ENCODE measurements at regions not wholly inside any gene's neighbourhood (a gene's known extent, or its start where the extent isn't known, plus 50 kb on each side); places are given as distances from the start of the nearest gene placed in this dataset.
A peak's percentile ranks its signal among the peaks of the same experiment; 100 is the strongest.

- intact Hi-C loops (cut with DNase I; ENCODE audit: low total_unique reads), result no loop called here
- WGBS, 5 donors, result 78 to 86% (median 84%) methylated on average over 9 to 12 of the region's 12 CpGs
- DNase-seq, result no peak
Measured at GRCh38 chr16:86085161-86085611, 186.2 kb downstream of the IRF8 start.

DNA sequence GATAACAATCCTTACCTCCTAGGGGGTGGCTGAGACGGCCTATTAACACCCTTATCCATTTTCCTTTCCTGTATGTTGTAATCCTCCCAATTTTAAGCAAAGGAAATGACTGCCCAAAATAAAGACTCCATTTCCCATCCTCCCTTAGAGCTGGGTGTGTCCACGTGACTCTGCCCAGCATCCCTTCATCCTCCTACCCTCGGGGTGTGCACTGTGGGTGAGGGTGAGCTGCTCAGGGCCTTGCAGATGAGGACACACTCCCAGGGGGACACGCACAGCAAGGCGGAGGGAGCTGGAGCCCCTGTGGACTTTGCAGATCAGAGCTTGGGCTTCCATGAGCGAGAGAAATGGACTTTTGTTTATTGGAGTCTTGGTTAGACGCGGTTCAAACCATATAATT, 186.8 kb downstream of the IRF8 start:
- Histone ChIP-seq H3K36me3 (no peaks in the 10 kb centered on the region), H3K27ac (no peak overlapping the region), H3K4me3 (no peak overlapping the region), H3K4me1 (peaks cover 0 to 7% (median 0%) of the 10 kb centered on the region in 4 donors), H3K27me3 (peaks cover 0 to 9% (median 0%) of the 10 kb centered on the region in 3 donors), H3K9me3 (no peaks in the 10 kb centered on the region)
- WGBS, 5 donors, result 76 to 81% (median 79%) methylated on average over 8 of the region's 8 CpGs
- TF ChIP-seq, protein P1, sequence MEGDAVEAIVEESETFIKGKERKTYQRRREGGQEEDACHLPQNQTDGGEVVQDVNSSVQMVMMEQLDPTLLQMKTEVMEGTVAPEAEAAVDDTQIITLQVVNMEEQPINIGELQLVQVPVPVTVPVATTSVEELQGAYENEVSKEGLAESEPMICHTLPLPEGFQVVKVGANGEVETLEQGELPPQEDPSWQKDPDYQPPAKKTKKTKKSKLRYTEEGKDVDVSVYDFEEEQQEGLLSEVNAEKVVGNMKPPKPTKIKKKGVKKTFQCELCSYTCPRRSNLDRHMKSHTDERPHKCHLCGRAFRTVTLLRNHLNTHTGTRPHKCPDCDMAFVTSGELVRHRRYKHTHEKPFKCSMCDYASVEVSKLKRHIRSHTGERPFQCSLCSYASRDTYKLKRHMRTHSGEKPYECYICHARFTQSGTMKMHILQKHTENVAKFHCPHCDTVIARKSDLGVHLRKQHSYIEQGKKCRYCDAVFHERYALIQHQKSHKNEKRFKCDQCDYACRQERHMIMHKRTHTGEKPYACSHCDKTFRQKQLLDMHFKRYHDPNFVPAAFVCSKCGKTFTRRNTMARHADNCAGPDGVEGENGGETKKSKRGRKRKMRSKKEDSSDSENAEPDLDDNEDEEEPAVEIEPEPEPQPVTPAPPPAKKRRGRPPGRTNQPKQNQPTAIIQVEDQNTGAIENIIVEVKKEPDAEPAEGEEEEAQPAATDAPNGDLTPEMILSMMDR (IDR thresholded peaks at IDR 0.05), result no peak
- intact Hi-C loops (cut with DNase I; ENCODE audit: low total_unique reads), result no loop called here
- no peak for DNase-seq

More at GRCh38 chr16:86085161-86085611, 186.2 kb downstream of the IRF8 start:
- TF ChIP-seq, protein P1 (IDR thresholded peaks at IDR 0.05), result no peak
- TF ChIP-seq POLR2AphosphoS5 (IDR thresholded peaks at IDR 0.05) (no peak), EP300 (IDR thresholded peaks at IDR 0.05) (no peak), POLR2A (IDR thresholded peaks at IDR 0.05) (no peak)
- no peak overlapping the region for H3K4me3 ChIP-seq
- H3K27me3 ChIP-seq, result peaks cover 0 to 9% (median 4%) of the 10 kb centered on the region in 3 donors
- peaks cover 0 to 7% (median 0%) of the 10 kb centered on the region in 4 donors for H3K4me1 ChIP-seq
- H3K36me3 ChIP-seq, result no peaks in the 10 kb centered on the region
- H3K27ac ChIP-seq, result no peak overlapping the region
- H3K9me3 ChIP-seq, result no peaks in the 10 kb centered on the region

DNA sequence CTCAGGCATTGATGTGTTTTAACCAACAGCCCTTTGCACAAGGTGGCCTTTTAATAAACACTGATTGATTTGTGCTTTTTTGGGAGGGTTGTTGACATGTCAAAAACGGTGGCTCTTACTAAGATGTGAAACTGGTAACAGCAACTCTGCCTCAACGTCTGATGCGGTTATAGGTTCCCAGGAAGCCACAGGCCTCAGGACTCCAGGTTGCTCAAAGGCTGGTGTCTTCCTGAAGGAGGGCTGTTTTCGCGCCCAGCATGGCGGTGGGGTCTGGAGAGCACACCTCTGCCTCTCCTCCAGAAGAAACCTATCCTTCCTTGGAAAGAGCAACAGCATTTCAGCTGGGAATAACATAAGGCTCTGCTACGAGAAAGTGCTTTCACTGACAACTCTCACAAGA, 187.5 kb downstream of the IRF8 start:
- Histone ChIP-seq H3K27me3 (peaks cover 0 to 9% (median 0%) of the 10 kb centered on the region in 3 donors), H3K9me3 (no peaks in the 10 kb centered on the region), H3K36me3 (no peaks in the 10 kb centered on the region), H3K4me3 (no peak overlapping the region), H3K4me1 (peaks cover 0 to 7% (median 0%) of the 10 kb centered on the region in 4 donors), H3K27ac (no peak overlapping the region)
- TF ChIP-seq, protein P1 (IDR thresholded peaks at IDR 0.05), result no peak
- TF ChIP-seq POLR2AphosphoS5 (IDR thresholded peaks at IDR 0.05), result no peak
- no peak for TF ChIP-seq EP300 (IDR thresholded peaks at IDR 0.05)
- TF ChIP-seq POLR2A (IDR thresholded peaks at IDR 0.05), result no peak
- WGBS, 5 donors, result 82 to 89% (median 84%) methylated on average over 7 of the region's 7 CpGs
- intact Hi-C loops (cut with DNase I; ENCODE audit: low total_unique reads), result no loop called here
- DNase-seq, result no peak

- DNase-seq, result peak in 1 of 2 donors; percentile 47
- H3K4me1 ChIP-seq, result peaks cover 0 to 7% (median 0%) of the 10 kb centered on the region in 4 donors
- H3K27me3 ChIP-seq, result peaks cover 0 to 12% (median 0%) of the 10 kb centered on the region in 3 donors
- intact Hi-C loops (cut with DNase I; ENCODE audit: low total_unique reads), result no loop called here
- no peaks in the 10 kb centered on the region for H3K9me3 ChIP-seq
- peak overlapping the region in 1 of 5 donors; percentile 74 for H3K27ac ChIP-seq
- WGBS, 5 donors, result 77 to 85% (median 83%) methylated on average over 28 to 37 of the region's 37 CpGs
- TF ChIP-seq, protein P1 (IDR thresholded peaks at IDR 0.05), result no peak
- TF ChIP-seq POLR2AphosphoS5 (IDR thresholded peaks at IDR 0.05) (no peak), POLR2A (IDR thresholded peaks at IDR 0.05) (no peak), EP300 (IDR thresholded peaks at IDR 0.05) (no peak)
- no peak overlapping the region for H3K4me3 ChIP-seq
- H3K36me3 ChIP-seq, result no peaks in the 10 kb centered on the region
Measured at GRCh38 chr16:86087011-86087895, 188.3 kb downstream of the IRF8 start.
